ENCODE measurements at regions not wholly inside any gene's neighbourhood (a gene's known extent, or its start where the extent isn't known, plus 50 kb on each side); places are given as distances from the start of the nearest gene placed in this dataset.
A peak's percentile ranks its signal among the peaks of the same experiment; 100 is the strongest.

- peaks cover 42% of the 10 kb centered on the region for H3K27me3 Mint-ChIP-seq (ENCODE audit: low read depth)
Observed at GRCh38 chr4:82047731-82048130, 326.1 kb downstream of the HNRNPD start.

DNA sequence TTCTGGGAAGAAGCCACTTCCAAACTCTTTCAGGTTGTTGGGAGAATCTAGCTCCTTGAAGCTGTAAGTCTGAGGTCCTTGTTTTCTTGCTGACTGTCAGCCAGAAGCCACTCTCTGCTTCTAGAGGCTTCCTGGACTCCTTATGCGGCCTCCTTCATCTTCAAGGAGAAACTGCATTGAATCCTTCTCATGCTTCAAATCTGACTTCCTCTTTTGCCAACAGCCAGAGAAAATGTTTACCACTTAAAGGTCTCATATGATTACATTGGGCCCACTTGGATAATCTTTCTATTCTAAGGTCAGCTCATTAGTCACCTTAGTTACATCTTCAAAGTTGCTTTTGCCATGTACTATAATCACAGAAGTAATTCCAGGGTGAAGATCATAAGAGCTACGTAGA, 327.0 kb downstream of the HNRNPD start:
- H3K4me3 Mint-ChIP-seq (ENCODE audit: unreplicated experiment): no peak overlapping the region
- H3K4me1 Mint-ChIP-seq (ENCODE audit: low read depth): peaks cover 3% of the 10 kb centered on the region
- no peak for DNase-seq (ENCODE audit: low spot score)
- no peak overlapping the region for H3K27ac Mint-ChIP-seq (ENCODE audit: unreplicated experiment)
- no peaks in the 10 kb centered on the region for H3K36me3 Mint-ChIP-seq (ENCODE audit: low read depth)
- peaks cover 50% of the 10 kb centered on the region for H3K27me3 Mint-ChIP-seq (ENCODE audit: low read depth)
- no peaks in the 10 kb centered on the region for H3K9me3 Mint-ChIP-seq (ENCODE audit: low read depth)
- no peak for TF ChIP-seq CTCF (IDR thresholded peaks at IDR 0.05)

More at GRCh38 chr4:82047731-82048130, 326.1 kb downstream of the HNRNPD start:
- no peak for DNase-seq (ENCODE audit: low spot score)
- Mint-ChIP-seq H3K4me3 (ENCODE audit: unreplicated experiment) (no peak overlapping the region), H3K9me3 (ENCODE audit: low read depth) (no peaks in the 10 kb centered on the region), H3K36me3 (ENCODE audit: low read depth) (no peaks in the 10 kb centered on the region), H3K4me1 (ENCODE audit: low read depth) (peaks cover 3% of the 10 kb centered on the region), H3K27ac (ENCODE audit: unreplicated experiment) (no peak overlapping the region)
- no peak for TF ChIP-seq CTCF (IDR thresholded peaks at IDR 0.05)

DNA sequence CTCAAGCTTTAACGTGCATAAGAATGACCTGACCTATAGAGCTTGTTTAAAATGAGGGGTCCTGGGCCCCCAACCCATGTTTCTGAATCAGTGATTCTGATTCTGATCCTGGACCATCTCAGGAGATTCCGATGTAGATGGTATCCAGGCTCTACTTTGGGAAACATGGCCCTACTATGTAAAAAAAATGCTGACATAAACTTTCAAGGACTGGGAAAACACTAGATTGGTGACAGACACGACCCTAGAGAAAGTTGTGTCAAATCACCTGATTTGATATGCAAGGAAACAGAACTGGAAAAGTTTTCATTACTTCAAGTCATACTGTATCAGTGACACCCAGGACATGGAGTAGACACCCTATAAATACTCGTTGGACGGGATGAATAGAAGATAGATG, 328.5 kb downstream of the HNRNPD start:
- H3K4me3 Mint-ChIP-seq (ENCODE audit: unreplicated experiment): no peak overlapping the region
- no peak overlapping the region for H3K27ac Mint-ChIP-seq (ENCODE audit: unreplicated experiment)
- no peaks in the 10 kb centered on the region for H3K9me3 Mint-ChIP-seq (ENCODE audit: low read depth)
- no peaks in the 10 kb centered on the region for H3K36me3 Mint-ChIP-seq (ENCODE audit: low read depth)
- H3K27me3 Mint-ChIP-seq (ENCODE audit: low read depth): peaks cover 54% of the 10 kb centered on the region
- DNase-seq (ENCODE audit: low spot score): no peak
- peaks cover 3% of the 10 kb centered on the region for H3K4me1 Mint-ChIP-seq (ENCODE audit: low read depth)
- TF ChIP-seq CTCF (IDR thresholded peaks at IDR 0.05): no peak

GRCh38 chr4:82044141-82044993, 329.4 kb downstream of the HNRNPD start:
- Mint-ChIP-seq H3K27ac (ENCODE audit: unreplicated experiment) (no peak overlapping the region), H3K27me3 (ENCODE audit: low read depth) (peaks cover 51% of the 10 kb centered on the region), H3K4me1 (ENCODE audit: low read depth) (peaks cover 3% of the 10 kb centered on the region), H3K9me3 (ENCODE audit: low read depth) (no peaks in the 10 kb centered on the region), H3K4me3 (ENCODE audit: unreplicated experiment) (peak overlapping the region; percentile 53), H3K36me3 (ENCODE audit: low read depth) (no peaks in the 10 kb centered on the region)
- DNase-seq (ENCODE audit: low spot score): peak; percentile 82
- TF ChIP-seq CTCF (IDR thresholded peaks at IDR 0.05): no peak

DNA sequence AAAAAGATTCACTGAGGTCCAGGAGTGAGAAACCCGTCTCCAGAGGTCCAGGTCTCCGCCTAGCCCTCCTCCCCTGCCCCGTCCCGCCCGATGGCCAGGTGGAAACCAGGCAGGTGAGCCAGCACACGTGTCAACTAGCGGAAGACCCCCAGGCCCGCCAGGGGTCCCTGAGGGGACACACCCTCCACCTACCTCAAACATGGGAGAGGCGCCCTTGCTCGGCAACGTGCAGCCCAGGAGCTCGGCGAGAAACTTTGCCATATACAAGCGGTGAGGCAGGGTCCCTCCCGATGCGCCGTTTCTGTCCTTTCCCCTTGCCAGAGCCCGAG, 330.0 kb downstream of the HNRNPD start:
- H3K27me3 Mint-ChIP-seq (ENCODE audit: low read depth): peaks cover 53% of the 10 kb centered on the region
- H3K9me3 Mint-ChIP-seq (ENCODE audit: low read depth): no peaks in the 10 kb centered on the region
- H3K36me3 Mint-ChIP-seq (ENCODE audit: low read depth): no peaks in the 10 kb centered on the region
- DNase-seq (ENCODE audit: low spot score): no peak
- no peak for TF ChIP-seq CTCF (IDR thresholded peaks at IDR 0.05)
- peaks cover 3% of the 10 kb centered on the region for H3K4me1 Mint-ChIP-seq (ENCODE audit: low read depth)
- peak overlapping the region; percentile 45 for H3K4me3 Mint-ChIP-seq (ENCODE audit: unreplicated experiment)
- no peak overlapping the region for H3K27ac Mint-ChIP-seq (ENCODE audit: unreplicated experiment)

All from chondrocyte (in vitro differentiated cells).